GM23338 (cell line): ENCODE measurements at regions not wholly inside any gene's neighbourhood (a gene's known extent, or its start where the extent isn't known, plus 50 kb on each side); places are given as distances from the start of the nearest gene placed in this dataset.

ENCODE experiments used
- ATAC-seq: fragments of 200-7000 bp; cut with Tn5 transposase; 3 replicates; pipeline ENCODE4 v1.9.1; 2020
- DNase-seq: peaks from one replicate; pipeline ENCODE4 v3.0.0-alpha.2; 2015; ENCODE audit warnings: low spot score
- H2AFZ ChIP-seq: fragments of 200-600 bp; sonication (generic); 2 replicates; pipeline ENCODE4 v1.8.0; 2016; ENCODE audit warnings: antibody characterized with exemption, mild to moderate bottlenecking, moderate library complexity
- H3F3A ChIP-seq: fragments of 200-600 bp; sonication (generic); replicated peaks from 2 replicates; pipeline ENCODE4 v1.8.0; 2017; ENCODE audit warnings: antibody characterized with exemption, mixed run types, low read depth
- H3K27ac ChIP-seq: fragments of 200-600 bp; sonication (generic); 2 replicates; pipeline ENCODE4 v1.6.1; 2016; ENCODE audit warnings: low read depth
- H3K27me3 ChIP-seq: fragments of 200-600 bp; sonication (generic); 2 replicates; pipeline ENCODE4 v1.8.0; 2016; ENCODE audit warnings: mild to moderate bottlenecking, mixed run types, moderate library complexity; ENCODE audit not compliant: insufficient read depth
- H3K36me3 ChIP-seq: fragments of 200-600 bp; sonication (generic); 2 replicates; pipeline ENCODE4 v1.8.0; 2016; ENCODE audit warnings: mild to moderate bottlenecking; ENCODE audit not compliant: insufficient read depth
- H3K4me1 ChIP-seq: fragments of 200-600 bp; sonication (generic); 2 replicates; pipeline ENCODE4 v1.8.0; 2016; ENCODE audit warnings: mild to moderate bottlenecking, moderate library complexity; ENCODE audit not compliant: insufficient read depth
- H3K4me2 ChIP-seq: fragments of 200-600 bp; sonication (generic); 2 replicates; pipeline ENCODE4 v1.7.1; 2017; ENCODE audit warnings: mixed run types
- H3K4me3 ChIP-seq: fragments of 200-600 bp; sonication (generic); 2 replicates; pipeline ENCODE4 v1.6.1; 2016; ENCODE audit warnings: mixed run types
- H3K79me2 ChIP-seq: fragments of 200-600 bp; sonication (generic); replicated peaks from 2 replicates; pipeline ENCODE4 v1.8.0; 2017; ENCODE audit warnings: mild to moderate bottlenecking; ENCODE audit not compliant: insufficient read depth
- H3K9me2 ChIP-seq: fragments of 200-600 bp; sonication (generic); 2 replicates; pipeline ENCODE4 v1.8.0; 2017; ENCODE audit not compliant: insufficient read depth
- H4K20me1 ChIP-seq: fragments of 200-600 bp; sonication (generic); replicated peaks from 2 replicates; pipeline ENCODE4 v1.8.0; 2017; ENCODE audit warnings: mild to moderate bottlenecking; ENCODE audit not compliant: insufficient read depth
- H3K27ac Mint-ChIP-seq: 2 replicates; pipeline ENCODE4 v1.8.0; 2020; ENCODE audit warnings: inconsistent platforms, mild to moderate bottlenecking, moderate library complexity, mixed read lengths
- H3K27me3 Mint-ChIP-seq: 3 replicates; pipeline ENCODE4 v1.8.0; 2022; ENCODE audit warnings: low read depth, mild to moderate bottlenecking, moderate library complexity, mixed read lengths, inconsistent platforms; ENCODE audit not compliant: insufficient read depth, poor library complexity
- H3K36me3 Mint-ChIP-seq: 3 replicates; pipeline ENCODE4 v1.8.0; 2021; ENCODE audit warnings: low read depth, mild to moderate bottlenecking, inconsistent platforms, moderate library complexity, mixed read lengths
- H3K4me1 Mint-ChIP-seq: 3 replicates; pipeline ENCODE4 v1.8.0; 2020; ENCODE audit warnings: mild to moderate bottlenecking, inconsistent platforms, mixed read lengths
- H3K4me3 Mint-ChIP-seq: 3 replicates; pipeline ENCODE4 v1.8.0; 2021; ENCODE audit warnings: moderate library complexity, mild to moderate bottlenecking, inconsistent platforms, mixed read lengths
- H3K9me3 Mint-ChIP-seq: 3 replicates; pipeline ENCODE4 v1.8.0; 2020; ENCODE audit warnings: moderate library complexity, mild to moderate bottlenecking, inconsistent platforms, mixed read lengths
- CREB1 ChIP-seq: fragments of 250-450 bp; sonication (Bioruptor Pico); IDR thresholded peaks from 2 replicates; pipeline ENCODE4 v1.5.0; 2020; ENCODE audit warnings: low read depth, mild to moderate bottlenecking, moderate library complexity
- EZH2 ChIP-seq: fragments of 200-600 bp; sonication (generic); IDR thresholded peaks from one replicate; pipeline ENCODE4 v1.8.0; 2017; ENCODE audit warnings: antibody characterized with exemption, mild to moderate bottlenecking, low read depth; ENCODE audit not compliant: unreplicated experiment
- EZH2phosphoT487 ChIP-seq: fragments of 200-600 bp; sonication (generic); IDR thresholded peaks from one replicate; pipeline ENCODE4 v1.8.1; 2018; ENCODE audit warnings: antibody characterized with exemption; ENCODE audit not compliant: unreplicated experiment
- JUNB ChIP-seq: IDR thresholded peaks from one replicate; pipeline ENCODE4 v1.6.1; 2016; ENCODE audit warnings: antibody characterized with exemption; ENCODE audit not compliant: unreplicated experiment
- NANOG ChIP-seq: IDR thresholded peaks from 2 replicates; pipeline ENCODE4 v1.6.1; 2016; ENCODE audit warnings: antibody characterized with exemption, borderline replicate concordance
- POLR2AphosphoS5 ChIP-seq: IDR thresholded peaks from 2 replicates; pipeline ENCODE4 v1.6.1; 2016; ENCODE audit warnings: antibody characterized with exemption, low read depth
- STAT1 ChIP-seq: IDR thresholded peaks from one replicate; pipeline ENCODE4 v1.6.1; 2016; ENCODE audit warnings: antibody characterized with exemption; ENCODE audit not compliant: unreplicated experiment
- ZNF114 ChIP-seq: fragments of 250-450 bp; sonication (Bioruptor Pico); IDR thresholded peaks from 2 replicates; pipeline ENCODE4 v1.5.0; 2020; ENCODE audit warnings: mild to moderate bottlenecking, moderate library complexity
- ZNF331 ChIP-seq: fragments of 250-450 bp; sonication (Bioruptor Pico); IDR thresholded peaks from 2 replicates; pipeline ENCODE4 v1.5.0; 2020; ENCODE audit warnings: low read depth, mild to moderate bottlenecking, moderate library complexity
- TF ChIP-seq, protein P1 (sequence below), 2 experiments: fragments of 200-600 bp in 1 of 2; sonication (generic) in 1 of 2; conservative IDR thresholded peaks; 2 replicates each; pipeline versions ENCODE4 v1.5.1 to v1.6.1; 2016 to 2017; ENCODE audit warnings: antibody characterized with exemption in 2 of 2, low read depth in 2 of 2, mild to moderate bottlenecking in 2 of 2, moderate library complexity in 1 of 2
- TF ChIP-seq, protein P2 (sequence below): IDR thresholded peaks from 2 replicates; pipeline ENCODE4 v1.6.1; 2016; ENCODE audit warnings: antibody characterized with exemption
- TF ChIP-seq, protein P3 (sequence below): fragments of 250-450 bp; sonication (Bioruptor Pico); IDR thresholded peaks from 2 replicates; pipeline ENCODE4 v1.5.0; 2020; ENCODE audit warnings: mild to moderate bottlenecking, moderate library complexity
- TF ChIP-seq, protein P4 (sequence below): IDR thresholded peaks from one replicate; pipeline ENCODE4 v1.6.1; 2018; ENCODE audit warnings: antibody characterized with exemption; ENCODE audit not compliant: unreplicated experiment

DNA sequence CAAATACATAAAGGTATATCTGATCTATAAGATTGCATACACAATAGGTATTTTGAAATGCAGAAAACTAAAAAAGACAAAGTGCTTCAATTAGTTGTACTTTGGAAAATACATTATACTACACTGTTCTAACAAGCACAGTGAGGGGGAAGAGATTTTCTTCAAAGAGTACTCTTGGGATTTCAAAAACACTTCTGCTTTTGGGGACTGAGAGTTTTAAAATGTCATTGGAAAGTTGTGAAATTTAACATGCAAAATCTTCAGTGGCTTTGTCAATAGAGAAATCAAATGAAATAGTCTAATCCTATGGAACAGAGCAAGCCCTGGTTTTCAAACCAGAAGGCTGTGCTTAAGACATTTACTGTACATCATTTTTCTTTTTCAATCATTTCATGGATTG lies 322.2 kb upstream of the SEMA6D start:
- Mint-ChIP-seq H3K27me3 (peaks cover 2% of the 10 kb centered on the region), H3K9me3 (no peaks in the 10 kb centered on the region), H3K36me3 (no peaks in the 10 kb centered on the region), H3K4me1 (peaks cover 25% of the 10 kb centered on the region), H3K27ac (no peak overlapping the region), H3K4me3 (no peak overlapping the region)
- H3K27me3 ChIP-seq: no peaks in the 10 kb centered on the region
- H3K36me3 ChIP-seq: no peaks in the 10 kb centered on the region
- no peak overlapping the region for H3K4me2 ChIP-seq
- peaks cover 9% of the 10 kb centered on the region for H3K9me2 ChIP-seq
- ATAC-seq (no peak), DNase-seq (no peak)
- no peak overlapping the region for H3K4me3 ChIP-seq
- peaks cover 19% of the 10 kb centered on the region for H3K4me1 ChIP-seq
- no peak overlapping the region for H2AFZ ChIP-seq
- no peaks in the 10 kb centered on the region for H3F3A ChIP-seq
- H3K27ac ChIP-seq: no peak overlapping the region
- TF ChIP-seq NANOG: no peak
- TF ChIP-seq, protein P1, sequence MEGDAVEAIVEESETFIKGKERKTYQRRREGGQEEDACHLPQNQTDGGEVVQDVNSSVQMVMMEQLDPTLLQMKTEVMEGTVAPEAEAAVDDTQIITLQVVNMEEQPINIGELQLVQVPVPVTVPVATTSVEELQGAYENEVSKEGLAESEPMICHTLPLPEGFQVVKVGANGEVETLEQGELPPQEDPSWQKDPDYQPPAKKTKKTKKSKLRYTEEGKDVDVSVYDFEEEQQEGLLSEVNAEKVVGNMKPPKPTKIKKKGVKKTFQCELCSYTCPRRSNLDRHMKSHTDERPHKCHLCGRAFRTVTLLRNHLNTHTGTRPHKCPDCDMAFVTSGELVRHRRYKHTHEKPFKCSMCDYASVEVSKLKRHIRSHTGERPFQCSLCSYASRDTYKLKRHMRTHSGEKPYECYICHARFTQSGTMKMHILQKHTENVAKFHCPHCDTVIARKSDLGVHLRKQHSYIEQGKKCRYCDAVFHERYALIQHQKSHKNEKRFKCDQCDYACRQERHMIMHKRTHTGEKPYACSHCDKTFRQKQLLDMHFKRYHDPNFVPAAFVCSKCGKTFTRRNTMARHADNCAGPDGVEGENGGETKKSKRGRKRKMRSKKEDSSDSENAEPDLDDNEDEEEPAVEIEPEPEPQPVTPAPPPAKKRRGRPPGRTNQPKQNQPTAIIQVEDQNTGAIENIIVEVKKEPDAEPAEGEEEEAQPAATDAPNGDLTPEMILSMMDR (conservative IDR thresholded peaks at IDR 0.05; ENCODE audit: low read depth in 2 of 2): no peak
- TF ChIP-seq ZNF331 (CRISPR knock-in tag): no peak
- TF ChIP-seq JUNB: no peak
- no peak for TF ChIP-seq ZNF114 (CRISPR knock-in tag)
- TF ChIP-seq EZH2phosphoT487: no peak
- no peak for TF ChIP-seq EZH2
- no peak for TF ChIP-seq STAT1
- no peak for TF ChIP-seq CREB1 (CRISPR knock-in tag)
- TF ChIP-seq, protein P2, sequence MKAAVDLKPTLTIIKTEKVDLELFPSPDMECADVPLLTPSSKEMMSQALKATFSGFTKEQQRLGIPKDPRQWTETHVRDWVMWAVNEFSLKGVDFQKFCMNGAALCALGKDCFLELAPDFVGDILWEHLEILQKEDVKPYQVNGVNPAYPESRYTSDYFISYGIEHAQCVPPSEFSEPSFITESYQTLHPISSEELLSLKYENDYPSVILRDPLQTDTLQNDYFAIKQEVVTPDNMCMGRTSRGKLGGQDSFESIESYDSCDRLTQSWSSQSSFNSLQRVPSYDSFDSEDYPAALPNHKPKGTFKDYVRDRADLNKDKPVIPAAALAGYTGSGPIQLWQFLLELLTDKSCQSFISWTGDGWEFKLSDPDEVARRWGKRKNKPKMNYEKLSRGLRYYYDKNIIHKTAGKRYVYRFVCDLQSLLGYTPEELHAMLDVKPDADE: no peak
- TF ChIP-seq, protein P3, sequence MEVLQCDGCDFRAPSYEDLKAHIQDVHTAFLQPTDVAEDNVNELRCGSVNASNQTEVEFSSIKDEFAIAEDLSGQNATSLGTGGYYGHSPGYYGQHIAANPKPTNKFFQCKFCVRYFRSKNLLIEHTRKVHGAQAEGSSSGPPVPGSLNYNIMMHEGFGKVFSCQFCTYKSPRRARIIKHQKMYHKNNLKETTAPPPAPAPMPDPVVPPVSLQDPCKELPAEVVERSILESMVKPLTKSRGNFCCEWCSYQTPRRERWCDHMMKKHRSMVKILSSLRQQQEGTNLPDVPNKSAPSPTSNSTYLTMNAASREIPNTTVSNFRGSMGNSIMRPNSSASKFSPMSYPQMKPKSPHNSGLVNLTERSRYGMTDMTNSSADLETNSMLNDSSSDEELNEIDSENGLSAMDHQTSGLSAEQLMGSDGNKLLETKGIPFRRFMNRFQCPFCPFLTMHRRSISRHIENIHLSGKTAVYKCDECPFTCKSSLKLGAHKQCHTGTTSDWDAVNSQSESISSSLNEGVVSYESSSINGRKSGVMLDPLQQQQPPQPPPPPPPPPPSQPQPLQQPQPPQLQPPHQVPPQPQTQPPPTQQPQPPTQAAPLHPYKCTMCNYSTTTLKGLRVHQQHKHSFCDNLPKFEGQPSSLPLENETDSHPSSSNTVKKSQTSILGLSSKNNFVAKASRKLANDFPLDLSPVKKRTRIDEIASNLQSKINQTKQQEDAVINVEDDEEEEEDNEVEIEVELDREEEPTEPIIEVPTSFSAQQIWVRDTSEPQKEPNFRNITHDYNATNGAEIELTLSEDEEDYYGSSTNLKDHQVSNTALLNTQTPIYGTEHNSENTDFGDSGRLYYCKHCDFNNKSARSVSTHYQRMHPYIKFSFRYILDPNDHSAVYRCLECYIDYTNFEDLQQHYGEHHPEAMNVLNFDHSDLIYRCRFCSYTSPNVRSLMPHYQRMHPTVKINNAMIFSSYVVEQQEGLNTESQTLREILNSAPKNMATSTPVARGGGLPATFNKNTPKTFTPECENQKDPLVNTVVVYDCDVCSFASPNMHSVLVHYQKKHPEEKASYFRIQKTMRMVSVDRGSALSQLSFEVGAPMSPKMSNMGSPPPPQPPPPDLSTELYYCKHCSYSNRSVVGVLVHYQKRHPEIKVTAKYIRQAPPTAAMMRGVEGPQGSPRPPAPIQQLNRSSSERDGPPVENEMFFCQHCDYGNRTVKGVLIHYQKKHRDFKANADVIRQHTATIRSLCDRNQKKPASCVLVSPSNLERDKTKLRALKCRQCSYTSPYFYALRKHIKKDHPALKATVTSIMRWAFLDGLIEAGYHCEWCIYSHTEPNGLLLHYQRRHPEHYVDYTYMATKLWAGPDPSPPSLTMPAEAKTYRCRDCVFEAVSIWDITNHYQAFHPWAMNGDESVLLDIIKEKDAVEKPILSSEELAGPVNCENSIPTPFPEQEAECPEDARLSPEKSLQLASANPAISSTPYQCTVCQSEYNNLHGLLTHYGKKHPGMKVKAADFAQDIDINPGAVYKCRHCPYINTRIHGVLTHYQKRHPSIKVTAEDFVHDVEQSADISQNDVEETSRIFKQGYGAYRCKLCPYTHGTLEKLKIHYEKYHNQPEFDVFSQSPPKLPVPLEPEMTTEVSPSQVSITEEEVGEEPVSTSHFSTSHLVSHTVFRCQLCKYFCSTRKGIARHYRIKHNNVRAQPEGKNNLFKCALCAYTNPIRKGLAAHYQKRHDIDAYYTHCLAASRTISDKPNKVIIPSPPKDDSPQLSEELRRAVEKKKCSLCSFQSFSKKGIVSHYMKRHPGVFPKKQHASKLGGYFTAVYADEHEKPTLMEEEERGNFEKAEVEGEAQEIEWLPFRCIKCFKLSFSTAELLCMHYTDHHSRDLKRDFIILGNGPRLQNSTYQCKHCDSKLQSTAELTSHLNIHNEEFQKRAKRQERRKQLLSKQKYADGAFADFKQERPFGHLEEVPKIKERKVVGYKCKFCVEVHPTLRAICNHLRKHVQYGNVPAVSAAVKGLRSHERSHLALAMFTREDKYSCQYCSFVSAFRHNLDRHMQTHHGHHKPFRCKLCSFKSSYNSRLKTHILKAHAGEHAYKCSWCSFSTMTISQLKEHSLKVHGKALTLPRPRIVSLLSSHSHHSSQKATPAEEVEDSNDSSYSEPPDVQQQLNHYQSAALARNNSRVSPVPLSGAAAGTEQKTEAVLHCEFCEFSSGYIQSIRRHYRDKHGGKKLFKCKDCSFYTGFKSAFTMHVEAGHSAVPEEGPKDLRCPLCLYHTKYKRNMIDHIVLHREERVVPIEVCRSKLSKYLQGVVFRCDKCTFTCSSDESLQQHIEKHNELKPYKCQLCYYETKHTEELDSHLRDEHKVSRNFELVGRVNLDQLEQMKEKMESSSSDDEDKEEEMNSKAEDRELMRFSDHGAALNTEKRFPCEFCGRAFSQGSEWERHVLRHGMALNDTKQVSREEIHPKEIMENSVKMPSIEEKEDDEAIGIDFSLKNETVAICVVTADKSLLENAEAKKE: no peak
- TF ChIP-seq, protein P4, sequence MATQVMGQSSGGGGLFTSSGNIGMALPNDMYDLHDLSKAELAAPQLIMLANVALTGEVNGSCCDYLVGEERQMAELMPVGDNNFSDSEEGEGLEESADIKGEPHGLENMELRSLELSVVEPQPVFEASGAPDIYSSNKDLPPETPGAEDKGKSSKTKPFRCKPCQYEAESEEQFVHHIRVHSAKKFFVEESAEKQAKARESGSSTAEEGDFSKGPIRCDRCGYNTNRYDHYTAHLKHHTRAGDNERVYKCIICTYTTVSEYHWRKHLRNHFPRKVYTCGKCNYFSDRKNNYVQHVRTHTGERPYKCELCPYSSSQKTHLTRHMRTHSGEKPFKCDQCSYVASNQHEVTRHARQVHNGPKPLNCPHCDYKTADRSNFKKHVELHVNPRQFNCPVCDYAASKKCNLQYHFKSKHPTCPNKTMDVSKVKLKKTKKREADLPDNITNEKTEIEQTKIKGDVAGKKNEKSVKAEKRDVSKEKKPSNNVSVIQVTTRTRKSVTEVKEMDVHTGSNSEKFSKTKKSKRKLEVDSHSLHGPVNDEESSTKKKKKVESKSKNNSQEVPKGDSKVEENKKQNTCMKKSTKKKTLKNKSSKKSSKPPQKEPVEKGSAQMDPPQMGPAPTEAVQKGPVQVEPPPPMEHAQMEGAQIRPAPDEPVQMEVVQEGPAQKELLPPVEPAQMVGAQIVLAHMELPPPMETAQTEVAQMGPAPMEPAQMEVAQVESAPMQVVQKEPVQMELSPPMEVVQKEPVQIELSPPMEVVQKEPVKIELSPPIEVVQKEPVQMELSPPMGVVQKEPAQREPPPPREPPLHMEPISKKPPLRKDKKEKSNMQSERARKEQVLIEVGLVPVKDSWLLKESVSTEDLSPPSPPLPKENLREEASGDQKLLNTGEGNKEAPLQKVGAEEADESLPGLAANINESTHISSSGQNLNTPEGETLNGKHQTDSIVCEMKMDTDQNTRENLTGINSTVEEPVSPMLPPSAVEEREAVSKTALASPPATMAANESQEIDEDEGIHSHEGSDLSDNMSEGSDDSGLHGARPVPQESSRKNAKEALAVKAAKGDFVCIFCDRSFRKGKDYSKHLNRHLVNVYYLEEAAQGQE: no peak
- no peak for TF ChIP-seq POLR2AphosphoS5
- no peaks in the 10 kb centered on the region for H3K79me2 ChIP-seq
- H4K20me1 ChIP-seq: no peaks in the 10 kb centered on the region
